GM12878 (cell line): ENCODE measurements at regions not wholly inside any gene's neighbourhood (a gene's known extent, or its start where the extent isn't known, plus 50 kb on each side); places are given as distances from the start of the nearest gene placed in this dataset.

Source experiments
- BCLAF1 ChIP-seq: fragments of 450-650 bp; IDR thresholded peaks from 2 replicates; pipeline ENCODE4 v1.6.1; 2017; ENCODE audit warnings: antibody characterized with exemption, mild to moderate bottlenecking, moderate library complexity
- CHD1 ChIP-seq: IDR thresholded peaks from 2 replicates; pipeline ENCODE4 v1.6.1; 2012; ENCODE audit warnings: low read depth, low read length, improper control_type of control experiment
- E2F8 ChIP-seq: fragments of 450-650 bp; IDR thresholded peaks from 2 replicates; pipeline ENCODE4 v1.6.1; 2018; ENCODE audit warnings: mild to moderate bottlenecking, low read depth, moderate library complexity; ENCODE audit not compliant: partially characterized antibody
- ESRRA ChIP-seq: IDR thresholded peaks from 2 replicates; pipeline ENCODE4 v1.6.1; 2012; ENCODE audit warnings: mild to moderate bottlenecking, low read length, improper control_type of control experiment
- HDAC6 ChIP-seq: fragments of 200-600 bp; sonication (generic); IDR thresholded peaks from one replicate; pipeline ENCODE4 v1.8.0; 2017; ENCODE audit warnings: antibody characterized with exemption; ENCODE audit not compliant: unreplicated experiment
- RAD21 ChIP-seq: IDR thresholded peaks from 2 replicates; pipeline ENCODE4 v1.6.1; 2011; ENCODE audit warnings: mild to moderate bottlenecking, low read depth, low read length, moderate library complexity; ENCODE audit not compliant: insufficient read depth
- REST ChIP-seq: IDR thresholded peaks from 2 replicates; pipeline ENCODE4 v1.6.1; 2012; ENCODE audit warnings: mild to moderate bottlenecking, low read depth, low read length
- TCF12 ChIP-seq: IDR thresholded peaks from 2 replicates; pipeline ENCODE4 v1.6.1; 2011; ENCODE audit warnings: low read depth, mild to moderate bottlenecking, low read length
- YY1 ChIP-seq: IDR thresholded peaks from 2 replicates; pipeline ENCODE4 v1.6.1; 2011; ENCODE audit warnings: low read depth, mild to moderate bottlenecking, low read length
- ZBTB11 ChIP-seq: fragments of 450-650 bp; formaldehyde crosslinking; IDR thresholded peaks from 2 replicates; pipeline ENCODE4 v1.5.0; 2022; ENCODE audit warnings: mild to moderate bottlenecking, missing genetic modification characterization
- ZNF592 ChIP-seq: fragments of 450-650 bp; IDR thresholded peaks from 2 replicates; pipeline ENCODE4 v1.6.1; 2017; ENCODE audit warnings: mild to moderate bottlenecking, moderate library complexity

GRCh38 chr1:48093696-48094528 is 96.7 kb upstream of the TRABD2B start (continued):
- no peak for TF ChIP-seq ZNF592
- no peak for TF ChIP-seq CHD1
- TF ChIP-seq RAD21: peak; percentile 62
- no peak for TF ChIP-seq BCLAF1
- TF ChIP-seq YY1: no peak
- TF ChIP-seq ESRRA: no peak
- TF ChIP-seq E2F8: no peak
- no peak for TF ChIP-seq REST
- TF ChIP-seq ZBTB11 (CRISPR knock-in tag): no peak
- TF ChIP-seq TCF12: peak; percentile 79
- TF ChIP-seq HDAC6: no peak
